ENCODE measurements at regions not wholly inside any gene's neighbourhood (a gene's known extent, or its start where the extent isn't known, plus 50 kb on each side); places are given as distances from the start of the nearest gene placed in this dataset.

- CTCF ChIA-PET (ENCODE audit: low intra/inter-chr PET ratio): no interaction called here
- Histone ChIP-seq H3K4me2 (ENCODE audit: insufficient read depth, low read length) (no peak overlapping the region), H3K79me2 (ENCODE audit: control insufficient read depth, insufficient read depth, low read length) (no peaks in the 10 kb centered on the region), H3K27ac (ENCODE audit: extremely low read depth, low read depth, low read length) (no peak overlapping the region), H4K20me1 (replicated peaks; ENCODE audit: control insufficient read depth, insufficient read depth, low read length) (no peaks in the 10 kb centered on the region), H3K9me3 (replicated peaks; ENCODE audit: control insufficient read depth, insufficient read depth, low read depth, low read length) (no peaks in the 10 kb centered on the region), H3K9me1 (ENCODE audit: control insufficient read depth, insufficient read depth, low read length) (no peaks in the 10 kb centered on the region), H3K36me3 (ENCODE audit: control insufficient read depth, insufficient read depth, low read length) (no peaks in the 10 kb centered on the region), H3K9ac (ENCODE audit: insufficient read depth in 1 of 2, low read depth in 2 of 2, low read length in 2 of 2) (no peak overlapping the region), H3K4me3 (no peak overlapping the region), H3K27me3 (ENCODE audit: control insufficient read depth in 2 of 2, insufficient read depth in 2 of 2, low read length in 2 of 2) (peaks cover 0 to 7% of the 10 kb centered on the region in 2 experiments; a peak in 4 of 5 replicates), H2AFZ (ENCODE audit: low read depth, low read length) (no peak overlapping the region), H3K4me1 (replicated peaks in 1 of 2; ENCODE audit: control insufficient read depth in 2 of 2, insufficient read depth in 2 of 2, low read length in 2 of 2) (no peaks in the 10 kb centered on the region)
- intact Hi-C loops (cut with micrococcal nuclease): no loop called here
- ATAC-seq (no peak), FAIRE-seq (no peak), DNase-seq (ENCODE audit: extremely low read depth in 1 of 4, low spot score in 3 of 4) (no peak)
- TF ChIP-seq MNT (conservative IDR thresholded peaks at IDR 0.05) (no peak), ZNF740 (CRISPR knock-in tag; IDR thresholded peaks at IDR 0.05) (no peak), ZNF740 (tag; IDR thresholded peaks at IDR 0.05) (no peak)
- 3% methylated on average over 6 of the region's 8 CpGs for WGBS (ENCODE audit: insufficient coverage, low coverage, missing lambda C conversion rate)
- in situ Hi-C loops (cut with MboI): no loop called here
- no TSS peak for BruUV-seq (replicated peaks)
- POLR2A ChIA-PET: no interaction called here
Observed at GRCh38 chr9:86511614-86512360, 157.6 kb upstream of the TUT7 start.

All from K562 (cell line).